GM12874 (cell line): ENCODE measurements at regions not wholly inside any gene's neighbourhood (a gene's known extent, or its start where the extent isn't known, plus 50 kb on each side); places are given as distances from the start of the nearest gene placed in this dataset.

ENCODE experiments used
- CTCF ChIP-seq: IDR thresholded peaks from 2 replicates; pipeline ENCODE4 v1.5.1; 2011; ENCODE audit warnings: low read depth, mild to moderate bottlenecking, control low read depth, low read length, moderate library complexity; ENCODE audit not compliant: insufficient read depth

DNA sequence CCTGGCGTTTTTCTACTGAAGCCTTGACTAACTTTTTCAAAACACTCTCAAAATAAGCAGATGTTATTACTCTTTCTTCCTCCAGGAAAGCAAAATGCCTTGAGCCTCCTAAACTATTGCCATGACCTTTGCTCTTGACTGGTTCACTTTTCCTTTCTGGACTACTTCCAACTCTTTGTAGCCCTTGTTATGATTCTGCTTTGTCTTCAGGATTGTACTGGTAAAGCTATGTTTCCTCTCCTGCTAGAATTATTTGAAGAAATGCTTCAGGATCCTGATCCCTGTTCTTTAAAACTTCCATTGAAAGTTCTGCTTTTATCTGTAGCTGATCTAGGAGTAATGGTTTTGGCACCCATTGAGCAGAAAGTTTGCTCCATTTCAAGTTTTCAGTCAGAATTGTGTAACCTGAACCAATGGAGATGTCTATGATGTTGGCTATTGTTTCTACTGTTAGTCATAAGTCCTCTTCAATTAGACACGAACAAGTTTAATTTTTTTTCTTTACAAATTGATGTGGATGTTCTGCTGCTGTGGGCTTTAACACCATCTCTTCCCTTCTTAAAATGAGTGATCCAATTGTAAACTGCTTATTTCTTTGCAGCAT, 1356.4 kb downstream of the EFNA5 start:
- TF ChIP-seq CTCF, result no peak

DNA sequence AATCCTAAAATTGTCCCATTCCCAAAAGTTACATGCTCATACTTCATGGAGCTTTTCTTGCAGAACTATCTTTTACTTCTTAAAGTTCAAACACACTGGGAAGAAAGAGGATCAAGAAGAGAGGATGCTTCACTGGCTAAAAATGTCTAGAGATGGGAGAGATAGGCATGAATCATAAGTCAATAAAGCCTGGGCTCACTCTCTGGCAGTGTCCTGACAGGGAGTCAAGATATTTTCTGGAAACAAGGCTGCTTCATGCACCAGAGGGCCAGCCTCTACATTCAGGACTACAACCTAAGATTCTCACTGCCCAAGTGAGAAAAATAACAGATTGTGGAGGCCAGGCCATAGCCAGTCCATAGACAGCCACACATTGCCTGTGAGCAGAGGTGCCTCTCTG, 1358.4 kb downstream of the EFNA5 start:
- TF ChIP-seq CTCF, result no peak

DNA sequence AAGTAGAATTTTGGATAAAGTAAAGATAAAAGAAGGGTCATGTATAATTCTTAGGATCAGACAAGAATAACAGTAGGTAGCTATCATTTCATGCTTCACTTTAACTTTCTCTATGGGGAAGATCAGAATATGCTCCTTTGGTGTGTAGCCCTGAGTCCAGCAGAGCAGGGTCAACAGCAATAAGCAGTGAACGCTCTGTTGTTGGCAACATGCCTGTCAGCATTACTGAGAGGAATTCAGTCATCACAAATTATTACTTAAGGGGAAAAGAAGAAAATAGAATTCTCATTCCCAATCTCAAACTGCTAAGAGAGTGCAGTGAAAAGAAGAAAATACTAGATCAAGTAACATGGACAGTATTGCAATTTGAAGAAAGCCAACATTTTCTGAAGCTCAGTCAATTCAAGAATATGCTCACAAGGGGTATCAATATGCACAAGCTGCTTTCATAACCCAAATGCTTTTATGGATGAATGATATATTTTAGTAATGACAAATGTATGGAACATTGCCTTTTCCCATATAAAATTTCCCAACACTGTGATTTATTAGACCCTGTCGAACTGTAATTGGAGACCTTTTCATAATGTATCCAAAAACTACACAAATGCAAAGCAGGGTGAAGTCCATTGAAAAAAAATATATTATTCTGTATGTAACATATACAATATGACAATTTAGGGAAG, 1359.4 kb downstream of the EFNA5 start:
- no peak for TF ChIP-seq CTCF

DNA sequence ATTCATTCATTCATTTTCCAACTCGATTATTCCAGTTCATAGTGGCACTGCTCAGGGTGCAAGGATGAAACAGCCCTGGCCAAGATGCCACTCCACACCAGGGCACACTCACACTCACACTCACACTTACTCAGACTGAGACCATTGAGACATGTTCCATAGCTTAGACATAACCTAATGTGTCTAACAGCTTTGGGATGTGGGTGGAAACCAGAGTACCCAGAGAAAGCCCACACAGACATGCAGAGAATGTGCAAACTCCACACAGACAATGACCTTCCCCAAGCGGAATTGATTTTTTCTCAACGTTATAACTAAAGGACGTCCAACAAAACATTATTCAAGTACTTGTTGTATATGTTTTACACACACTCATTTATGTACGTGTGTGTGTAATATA, 1363.5 kb downstream of the EFNA5 start:
- TF ChIP-seq CTCF, result no peak

GRCh38 chr5:106306313-106307028, 1364.3 kb downstream of the EFNA5 start:
- TF ChIP-seq CTCF, result no peak

DNA sequence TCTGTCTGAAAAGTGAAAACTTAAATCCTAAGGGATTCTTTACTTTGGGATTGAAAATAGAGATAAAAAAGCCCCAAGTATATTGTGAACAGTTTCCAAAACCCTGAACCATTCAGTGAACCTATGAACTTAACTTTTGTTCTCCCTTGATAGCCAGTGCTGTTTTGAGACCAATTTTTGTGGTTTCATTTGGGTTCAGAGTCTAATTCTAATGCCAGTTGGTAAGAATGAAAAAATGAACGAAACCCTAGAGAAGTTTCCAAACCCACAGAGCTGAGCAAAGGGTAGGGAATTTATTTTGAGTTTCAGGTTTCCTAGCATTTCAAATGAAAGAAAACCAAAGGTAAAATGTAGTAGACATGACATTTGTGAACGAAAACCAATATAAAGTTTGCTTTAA, 1366.8 kb downstream of the EFNA5 start:
- TF ChIP-seq CTCF, result no peak

GRCh38 chr5:106292654-106293053, 1378.1 kb downstream of the EFNA5 start:
- no peak for TF ChIP-seq CTCF
